HG03103 (cell line): ENCODE measurements at regions not wholly inside any gene's neighbourhood (a gene's known extent, or its start where the extent isn't known, plus 50 kb on each side); places are given as distances from the start of the nearest gene placed in this dataset.

ENCODE experiments used
- ATAC-seq: cut with Tn5 transposase; IDR thresholded peaks from one replicate; pipeline ENCODE4 v1.9.1; 2021; ENCODE audit warnings: low read depth; ENCODE audit not compliant: unreplicated experiment

DNA sequence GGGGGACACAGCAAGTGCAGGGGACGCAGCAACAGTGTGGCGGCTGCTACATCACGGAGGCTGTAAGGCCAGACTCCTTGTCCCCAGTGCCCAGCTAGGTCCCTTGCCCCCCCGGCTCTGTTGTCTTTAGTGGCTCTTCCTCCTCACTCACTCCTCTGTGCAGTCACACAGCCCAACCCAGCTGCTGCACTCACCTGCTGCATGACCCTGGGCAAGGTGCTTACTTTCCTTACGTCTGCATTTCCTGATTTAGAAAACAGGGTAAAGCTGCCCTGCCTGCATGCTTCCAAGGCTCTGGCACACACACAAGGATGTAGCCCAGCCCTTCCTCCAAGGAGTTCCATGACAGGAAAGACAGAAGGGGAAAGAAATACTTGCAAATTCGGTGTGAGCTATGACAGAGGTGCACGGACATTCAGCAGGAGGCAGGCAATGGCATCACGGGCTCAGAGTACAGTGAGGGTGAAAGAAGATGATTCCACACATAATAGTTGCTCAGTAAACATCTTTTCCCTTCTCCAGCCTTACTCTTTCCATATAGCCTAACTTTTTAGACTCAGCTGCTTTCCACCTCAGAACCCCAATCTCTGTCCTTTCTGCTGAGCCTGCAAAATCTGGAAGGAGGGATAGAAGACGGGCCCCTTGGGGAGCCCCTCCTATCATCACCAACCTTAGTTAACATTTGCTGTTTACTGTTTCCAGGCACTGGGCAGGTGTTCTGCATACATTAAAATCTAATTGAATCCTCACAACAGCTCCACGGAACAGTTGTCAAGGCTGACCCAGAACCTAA is 150.9 kb downstream of the MRM1 start:
- no peak for ATAC-seq

DNA sequence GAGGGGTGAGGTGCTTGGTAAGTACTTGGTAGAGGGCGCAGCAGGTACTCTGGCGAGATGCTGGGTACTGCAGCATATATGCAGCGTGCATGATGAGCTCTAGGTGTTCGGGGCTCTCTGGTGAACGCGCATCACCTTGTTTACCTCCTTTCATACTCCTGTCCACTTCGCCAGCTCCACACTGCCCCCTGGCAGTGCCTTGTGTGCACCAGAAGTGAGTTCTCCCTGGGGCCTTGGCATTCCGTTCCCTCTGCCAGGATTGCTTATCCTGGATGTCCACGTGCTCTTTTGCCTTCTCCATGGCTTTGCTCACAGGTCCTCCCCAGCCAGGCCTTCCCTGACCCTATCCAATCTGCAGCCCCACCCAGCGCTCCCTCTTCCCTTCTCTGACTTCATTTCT is 154.2 kb downstream of the MRM1 start:
- no peak for ATAC-seq

DNA sequence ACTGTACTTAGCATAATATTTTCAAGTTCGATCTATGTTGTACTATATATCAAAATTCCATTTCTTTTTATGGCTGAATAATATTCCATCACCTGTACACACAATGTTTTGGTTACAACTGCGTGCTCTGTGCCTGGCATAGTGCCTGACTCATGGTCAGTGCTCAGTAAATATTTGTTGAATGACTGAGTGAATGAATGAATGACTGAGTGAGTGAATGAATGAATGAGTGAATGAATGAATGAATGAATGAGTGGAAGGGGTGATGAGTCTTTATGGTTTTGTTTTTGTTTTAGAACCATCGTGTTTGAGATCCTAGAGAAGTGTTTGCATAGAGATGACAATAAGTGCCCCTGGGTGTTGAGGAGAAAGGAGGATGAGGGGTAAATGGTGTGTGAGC is 155.3 kb downstream of the MRM1 start:
- no peak for ATAC-seq

DNA sequence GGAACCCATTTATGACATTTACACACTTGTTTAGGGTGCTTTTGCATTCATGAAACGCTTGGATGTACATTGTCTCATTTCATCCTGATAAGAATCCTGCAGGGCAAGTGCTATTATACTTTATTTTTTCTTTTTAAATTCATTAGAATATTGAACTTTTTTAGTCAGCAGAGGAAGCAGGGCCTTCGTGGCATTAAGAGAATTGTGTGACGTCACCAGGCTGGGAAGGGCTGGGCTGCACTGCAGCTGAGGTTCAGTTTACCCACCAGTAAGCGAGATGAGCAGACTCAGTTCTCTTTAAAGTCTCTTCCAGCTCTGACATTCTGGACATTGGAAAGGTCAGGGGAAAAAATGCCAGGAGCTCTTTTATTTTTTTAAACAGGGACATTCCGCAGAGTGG is 159.0 kb downstream of the MRM1 start:
- no peak for ATAC-seq

DNA sequence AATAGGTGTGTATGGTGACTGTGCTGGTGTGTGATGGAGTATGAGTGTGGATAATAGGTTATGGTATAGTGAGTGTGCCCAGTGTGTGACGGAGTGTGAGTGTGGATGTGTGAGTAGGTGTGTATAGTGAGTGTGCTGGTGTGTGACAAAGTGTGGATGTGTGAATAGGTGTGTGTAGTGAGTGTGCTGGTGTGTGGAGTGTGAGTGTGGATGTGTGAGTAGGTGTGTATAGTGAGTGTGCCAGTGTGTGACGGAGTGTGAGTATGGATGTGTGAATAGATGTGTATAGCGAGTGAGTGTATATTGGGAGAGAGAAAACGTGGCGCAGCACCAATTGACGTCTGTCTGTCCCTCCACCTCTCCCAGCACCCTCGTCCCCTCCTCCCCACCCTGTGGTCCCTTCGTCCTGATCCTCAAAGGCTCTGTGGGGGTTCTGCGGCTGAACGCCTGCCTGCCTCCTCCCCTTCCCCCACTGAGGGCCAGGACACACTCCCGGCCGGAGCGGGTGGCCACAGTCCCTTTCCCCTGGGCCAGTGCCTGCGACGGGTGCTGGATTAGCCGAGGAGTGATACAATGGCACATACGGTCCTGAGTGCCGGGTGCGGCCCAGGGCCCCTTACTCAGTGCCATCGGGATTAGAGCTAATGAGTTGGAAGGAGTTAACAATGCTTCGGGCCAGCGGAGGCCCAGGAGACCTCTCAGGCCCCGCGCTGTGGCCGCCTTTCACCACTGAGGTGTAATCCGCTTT is 160.0 kb downstream of the MRM1 start:
- ATAC-seq: no peak

DNA sequence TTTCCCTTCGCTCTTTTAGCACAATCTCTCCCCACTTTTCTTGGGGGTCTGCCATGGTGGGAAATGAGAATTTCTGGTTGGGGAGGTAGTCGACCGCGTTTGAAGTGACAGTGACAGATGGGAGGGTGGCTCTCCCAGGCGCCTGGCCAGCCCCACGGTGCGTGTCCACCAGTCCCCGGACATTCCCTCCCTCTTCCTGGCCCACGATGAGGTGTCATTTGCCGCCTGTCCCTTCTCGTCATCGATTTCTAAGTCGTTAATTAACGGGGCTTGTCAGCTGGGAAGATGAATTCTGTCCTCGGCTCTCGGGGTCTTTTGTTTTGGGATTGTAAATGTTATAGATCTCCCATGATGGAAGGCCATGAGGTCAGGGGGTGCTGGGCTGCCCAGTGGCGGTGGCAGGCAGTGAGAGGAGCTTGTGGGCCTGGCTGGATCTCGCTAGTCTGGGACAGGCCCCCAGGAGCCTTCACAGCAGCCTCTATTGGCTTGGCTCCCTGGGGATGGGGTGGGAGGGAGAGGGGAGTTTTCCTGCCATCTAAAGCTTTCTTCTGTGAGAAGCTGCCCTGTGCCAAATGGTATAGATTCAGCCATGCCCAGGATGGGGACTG is 164.2 kb downstream of the MRM1 start:
- no peak for ATAC-seq

DNA sequence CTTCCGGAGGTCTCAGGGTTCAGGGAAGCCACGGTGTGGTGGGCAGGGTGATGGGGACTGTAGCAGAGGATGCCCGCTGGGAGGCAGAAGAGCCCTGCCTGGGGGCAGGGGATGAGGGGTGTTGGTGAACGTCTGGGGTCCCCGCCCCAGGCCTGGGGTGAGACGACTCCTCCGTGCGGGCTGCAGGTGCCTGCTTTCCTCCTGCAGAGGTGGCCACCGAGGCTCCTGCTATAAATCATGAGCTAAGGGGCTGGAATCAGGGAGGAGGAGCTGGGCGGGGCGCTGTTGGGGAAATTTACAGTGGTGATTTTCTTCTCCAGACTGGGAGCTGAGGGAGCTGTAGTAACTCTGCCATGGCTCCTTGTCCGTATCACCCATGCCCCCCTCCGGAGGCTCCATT is 167.0 kb downstream of the MRM1 start:
- ATAC-seq: no peak

DNA sequence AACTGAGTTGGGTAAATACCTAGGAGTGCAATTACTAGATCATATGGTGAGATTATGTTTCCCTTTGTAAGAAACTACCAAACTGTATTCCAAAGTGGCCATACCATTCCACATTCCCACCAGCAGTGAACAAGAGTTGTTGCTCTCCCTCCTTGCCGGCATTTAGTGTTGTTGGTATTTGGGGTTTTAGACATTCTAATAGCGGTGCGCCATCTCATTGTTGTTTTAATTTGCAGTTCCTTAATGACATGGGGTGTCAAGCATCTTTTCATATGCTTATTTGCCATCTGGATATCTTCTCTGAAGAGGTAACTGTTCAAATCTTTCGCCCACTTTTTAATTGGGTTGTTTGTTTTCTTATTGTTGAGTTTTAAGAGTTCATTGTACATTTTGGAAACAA is 164.2 kb upstream of the LHX1 start:
- ATAC-seq: no peak

DNA sequence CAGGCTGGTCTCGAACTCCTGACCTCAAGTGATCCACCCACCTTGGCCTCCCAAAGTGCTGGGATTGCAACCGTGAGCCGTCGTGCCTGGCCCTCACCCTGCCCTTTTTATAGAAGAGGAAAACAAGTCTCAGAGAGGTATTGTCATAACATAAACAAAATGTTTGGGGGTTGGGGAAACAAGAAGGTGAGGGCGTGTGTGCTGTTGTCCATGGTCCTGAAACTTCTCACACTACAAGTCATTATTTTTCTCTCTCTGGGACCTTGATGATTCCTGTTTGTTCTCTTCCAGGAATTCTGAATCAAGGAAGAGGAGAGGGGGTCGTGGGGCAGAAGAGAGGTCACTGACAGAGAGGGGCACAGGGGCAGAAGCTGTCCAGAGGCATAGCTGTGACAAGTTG is 160.2 kb upstream of the LHX1 start:
- no peak for ATAC-seq

DNA sequence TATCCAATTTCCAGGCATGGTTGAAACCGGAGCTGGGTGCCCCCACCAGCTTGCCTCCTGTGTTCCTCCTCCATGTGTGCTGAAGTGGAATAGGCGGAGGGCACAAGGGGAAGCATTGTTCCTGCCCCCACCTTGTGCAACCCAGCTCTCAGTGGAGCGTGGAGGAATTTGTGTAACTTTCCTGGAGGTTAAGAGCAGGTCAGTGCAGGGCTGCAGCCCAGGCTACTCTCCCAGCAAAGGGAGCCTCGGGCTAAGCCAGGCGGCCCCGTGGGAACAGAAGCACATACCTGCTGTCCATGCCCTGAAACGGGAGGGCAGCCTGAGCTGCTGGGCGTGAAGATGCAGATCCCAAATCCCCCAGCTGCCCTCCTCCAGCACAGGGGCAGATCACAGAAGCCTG is 158.8 kb upstream of the LHX1 start:
- no peak for ATAC-seq

DNA sequence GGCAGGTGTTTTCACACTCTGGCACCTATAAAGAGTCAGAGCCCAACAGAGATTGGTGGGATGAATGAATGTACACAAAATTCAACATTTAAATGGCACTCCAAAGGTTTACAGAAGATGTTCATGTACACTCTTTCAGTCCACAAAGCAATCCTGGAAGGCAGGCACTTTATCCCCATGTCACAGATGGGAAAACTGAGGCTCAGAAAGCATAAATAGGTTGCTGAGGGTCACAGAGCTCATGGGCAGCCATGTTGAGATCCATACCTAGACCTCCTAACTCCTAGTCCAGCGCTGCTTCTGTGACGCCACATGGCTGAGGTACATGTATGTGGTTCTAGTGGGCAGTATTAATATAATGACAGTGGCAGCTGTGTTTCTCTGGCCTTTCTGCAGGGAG is 157.7 kb upstream of the LHX1 start:
- ATAC-seq: no peak

DNA sequence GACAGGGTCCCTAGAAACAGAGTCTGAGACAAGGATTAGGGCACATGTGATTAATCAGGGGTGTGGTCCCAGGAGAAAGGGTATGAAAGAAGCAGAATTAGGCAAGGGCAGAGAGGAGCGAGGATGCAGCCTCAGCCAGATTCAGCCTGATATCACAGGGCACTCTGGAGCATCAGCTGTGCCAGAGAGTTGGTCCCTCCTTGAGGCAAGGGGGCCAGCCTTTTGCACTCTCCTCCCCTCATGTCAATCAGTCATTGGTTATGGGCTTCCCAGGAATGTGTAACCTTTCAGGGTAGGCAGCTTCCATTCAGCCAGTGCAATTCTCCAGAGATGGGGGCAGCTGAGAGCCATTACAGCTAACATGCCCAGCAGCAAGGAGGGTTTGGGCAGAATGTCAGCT is 152.6 kb upstream of the LHX1 start:
- ATAC-seq: no peak

DNA sequence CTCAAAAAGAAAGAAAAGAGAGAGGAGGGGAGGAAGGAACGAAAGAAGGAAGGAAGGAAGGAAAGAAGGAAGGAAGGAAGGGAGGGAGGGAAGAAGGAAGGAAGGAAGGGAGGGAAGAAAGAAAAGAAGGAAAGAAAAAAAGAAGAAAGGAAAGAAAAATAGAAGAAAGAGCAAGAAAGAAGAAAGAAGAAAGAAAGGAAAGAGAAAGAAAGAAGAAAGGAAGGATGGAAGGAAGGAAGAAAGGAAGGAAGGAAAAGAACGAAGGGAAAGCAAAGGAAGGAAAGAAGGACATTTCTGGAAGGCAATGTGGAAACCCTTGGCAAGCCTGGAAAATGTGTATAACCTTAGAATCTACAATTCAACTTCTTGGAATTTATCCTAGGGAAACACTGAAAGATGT is 150.4 kb upstream of the LHX1 start:
- ATAC-seq: no peak

DNA sequence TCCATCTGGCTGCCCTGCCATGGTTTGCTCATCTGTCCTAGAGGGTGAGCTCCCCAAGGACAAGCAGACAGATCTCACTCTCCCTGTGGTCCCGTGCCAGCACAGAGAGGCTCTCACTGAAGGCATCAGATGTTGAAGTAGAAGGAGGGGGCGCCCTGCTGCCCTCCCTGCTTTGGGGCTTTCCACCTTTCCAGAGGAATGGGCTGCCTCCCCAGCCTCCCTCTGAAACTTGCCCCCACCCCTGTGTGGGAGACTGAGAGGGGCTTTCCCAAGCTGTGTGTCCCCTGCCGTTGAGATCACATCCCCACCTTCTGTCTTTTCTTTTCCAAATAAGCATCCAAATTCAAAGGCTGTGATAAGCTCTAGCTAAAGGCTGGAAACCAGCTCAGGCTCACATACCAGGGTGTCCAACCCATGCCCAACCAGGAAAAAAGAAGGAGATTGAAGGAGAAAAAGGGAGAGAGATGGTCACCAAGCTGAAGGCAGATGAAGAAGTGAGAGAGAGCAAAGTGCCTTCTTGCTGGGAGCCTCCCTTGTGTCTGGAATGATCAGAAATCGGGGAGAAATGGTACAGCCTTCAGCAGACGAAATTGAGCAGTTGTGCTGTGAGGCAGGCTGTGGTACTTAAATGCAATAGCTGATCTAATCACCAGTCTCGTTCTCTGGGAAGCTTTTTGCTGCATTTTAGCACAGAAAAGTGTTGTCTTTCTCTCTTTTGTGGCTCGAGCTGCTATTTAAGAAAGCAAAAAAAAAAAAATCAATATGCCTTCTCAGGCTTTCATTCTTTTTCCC is 145.9 kb upstream of the LHX1 start:
- no peak for ATAC-seq

DNA sequence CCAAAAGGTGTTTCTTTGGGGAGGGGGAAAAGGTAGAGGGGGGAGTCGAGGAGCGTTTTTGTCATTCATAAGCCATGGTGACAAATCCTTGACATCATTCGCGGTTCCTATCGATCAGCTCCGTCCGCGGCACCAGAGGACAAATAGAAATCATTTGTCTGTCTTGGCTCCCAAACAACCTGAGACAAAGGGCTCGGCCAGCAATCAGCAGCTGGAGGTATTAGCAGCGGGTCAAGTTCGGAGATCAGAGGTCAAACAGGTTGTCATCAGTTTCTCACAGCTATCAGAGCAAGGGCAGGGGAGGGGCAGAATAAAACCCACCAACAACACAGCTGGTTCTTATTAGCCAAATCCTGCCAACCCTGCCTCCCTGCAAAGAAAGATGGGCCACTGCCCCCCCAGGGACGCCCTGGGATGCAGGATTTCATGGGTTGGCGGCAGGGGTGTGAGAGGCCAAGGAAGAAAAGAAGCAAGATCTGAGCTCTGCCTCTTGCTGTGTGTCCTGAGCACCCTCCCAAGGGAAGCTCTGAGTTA is 145.3 kb upstream of the LHX1 start:
- ATAC-seq: no peak

DNA sequence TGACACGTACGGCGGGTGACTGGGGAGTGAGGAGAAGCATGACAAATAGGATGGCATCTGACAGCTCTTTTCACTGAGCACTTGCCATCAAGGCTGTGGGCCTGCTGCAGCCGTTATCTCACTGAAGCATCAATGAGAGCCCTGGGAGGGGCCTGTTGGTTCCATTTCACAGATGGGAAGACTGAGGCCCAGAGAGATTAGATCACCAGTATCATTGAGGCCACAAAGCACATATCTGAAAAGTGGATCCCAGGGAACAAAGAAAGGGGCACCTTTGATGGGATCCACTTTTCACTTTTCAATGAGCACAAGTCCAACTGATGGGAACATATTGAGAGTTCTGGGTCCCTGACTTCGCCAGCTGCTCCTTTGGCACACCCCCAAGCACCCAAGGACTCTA is 144.4 kb upstream of the LHX1 start:
- ATAC-seq: no peak

DNA sequence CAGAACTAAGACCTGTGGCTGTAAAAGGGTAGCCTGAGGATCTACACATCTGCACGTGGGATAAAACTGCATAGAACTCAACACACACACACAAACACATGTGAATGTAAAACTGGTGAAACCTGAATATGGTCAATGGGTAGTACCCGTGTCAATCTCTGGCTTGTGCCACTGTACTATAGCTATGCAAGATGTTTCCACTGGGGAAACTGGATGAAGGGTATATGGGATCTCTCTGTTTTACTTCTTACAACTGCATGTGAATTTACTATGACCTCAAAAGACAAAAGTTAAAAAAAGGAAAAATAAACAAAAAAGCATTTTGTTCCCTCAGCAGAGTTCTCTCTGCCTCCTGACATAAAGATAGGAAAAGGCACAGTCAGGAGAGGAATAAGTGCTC is 143.3 kb upstream of the LHX1 start:
- ATAC-seq: no peak

DNA sequence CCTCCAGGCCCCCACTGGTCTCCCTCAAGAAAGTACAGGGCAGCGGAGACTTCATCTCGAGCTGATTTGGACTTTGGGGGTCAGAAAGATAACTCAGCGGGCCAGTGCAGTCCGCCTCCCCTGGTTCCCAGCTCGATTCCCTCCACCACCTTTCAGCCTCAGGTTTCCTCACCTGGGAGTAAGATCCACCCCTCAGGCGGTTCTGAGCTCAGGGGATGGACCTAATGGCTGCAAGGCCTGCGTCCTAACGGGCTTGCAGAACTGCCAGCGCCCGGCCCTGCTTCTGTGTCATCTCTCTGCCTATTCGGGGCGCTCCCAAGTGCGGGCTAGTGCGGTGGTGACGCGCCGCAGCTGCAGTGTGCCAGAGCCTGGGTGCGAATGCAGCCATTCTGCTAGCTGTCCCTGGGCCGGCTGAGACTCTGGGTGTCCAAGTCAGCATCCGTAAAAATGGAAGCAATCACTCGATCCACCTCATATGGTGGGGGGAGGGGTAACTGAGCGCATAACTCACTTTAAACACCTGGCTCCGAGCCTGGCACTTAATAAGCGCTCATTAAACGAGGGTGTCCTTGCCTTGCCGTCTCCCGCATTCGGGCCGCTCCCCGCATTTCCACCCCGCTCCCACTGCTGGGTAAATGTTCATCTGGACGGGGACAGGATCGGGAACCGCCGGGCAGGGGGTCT is 129.6 kb upstream of the LHX1 start:
- ATAC-seq: no peak

DNA sequence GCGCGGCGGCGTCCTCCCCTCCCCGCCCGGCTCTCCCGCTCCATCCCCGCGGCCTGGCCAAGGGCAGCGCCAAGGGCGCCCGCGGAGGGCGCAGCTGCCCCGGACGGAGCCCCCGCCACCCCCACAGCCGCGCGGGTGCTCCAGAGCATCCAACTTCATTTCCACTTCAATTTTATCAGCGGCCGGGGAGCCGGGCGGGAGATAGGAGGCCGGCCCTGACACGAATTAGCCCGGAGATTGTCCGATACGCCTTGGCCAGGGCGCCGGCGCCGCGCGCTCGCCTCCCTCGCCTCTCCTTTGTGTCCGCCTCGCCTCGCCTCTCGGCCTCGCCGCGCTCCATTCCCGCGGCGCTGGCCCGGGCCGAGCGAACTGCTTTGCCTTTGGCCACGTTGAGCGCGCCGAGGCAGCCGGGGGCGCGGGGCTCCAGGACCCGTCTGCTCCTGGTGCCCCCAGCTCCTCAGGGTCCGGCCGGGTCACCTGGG is 129.1 kb upstream of the LHX1 start:
- no peak for ATAC-seq

DNA sequence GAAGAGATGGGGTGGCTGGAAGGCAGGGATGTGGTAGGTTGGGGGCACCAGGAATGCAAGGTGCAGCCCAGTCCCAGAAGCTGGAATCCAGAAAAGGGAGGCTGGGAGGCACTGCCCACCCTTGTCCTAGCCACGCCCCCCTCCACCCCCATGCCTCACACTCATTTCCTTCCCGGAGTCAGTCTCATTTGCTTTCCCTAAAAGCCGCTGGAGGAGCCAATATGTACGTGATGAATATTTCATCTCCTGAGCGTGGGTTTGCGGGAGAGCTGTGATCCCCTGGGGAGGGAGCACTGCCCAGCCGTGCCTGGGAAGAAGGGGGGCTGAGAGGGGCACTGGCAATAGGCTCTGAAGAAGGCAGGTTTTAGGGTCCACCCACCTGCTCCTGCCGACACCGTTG is 124.5 kb upstream of the LHX1 start:
- ATAC-seq: no peak
